Testis (tissue), 2 donors: ENCODE measurements at regions not wholly inside any gene's neighbourhood (a gene's known extent, or its start where the extent isn't known, plus 50 kb on each side); places are given as distances from the start of the nearest gene placed in this dataset.

Experiments used
- DNase-seq: peaks from one replicate; pipeline ENCODE4 v3.0.0-alpha.2; 2019
- H3K27ac ChIP-seq, 2 donors: fragments of 200-600 bp; sonication (generic); one replicate each; pipeline ENCODE4 v1.5.1; 2019
- H3K27me3 ChIP-seq: fragments of 200-600 bp; sonication (generic); one replicate; pipeline ENCODE4 v1.5.1; 2019
- H3K36me3 ChIP-seq: fragments of 200-600 bp; sonication (generic); one replicate; pipeline ENCODE4 v1.5.1; 2017; ENCODE audit warnings: low read depth; ENCODE audit errors: missing control alignments
- H3K4me1 ChIP-seq: fragments of 200-600 bp; sonication (generic); one replicate; pipeline ENCODE4 v1.5.1; 2019
- H3K4me3 ChIP-seq, 2 donors: fragments of 200-600 bp; sonication (generic); one replicate each; pipeline ENCODE4 v1.5.1; 2017 to 2019
- H3K9me3 ChIP-seq: fragments of 200-600 bp; sonication (generic); one replicate; pipeline ENCODE4 v1.5.1; 2017
- POLR2A ChIP-seq: fragments of 450-650 bp; IDR thresholded peaks from one replicate; pipeline ENCODE4 v1.6.1; 2017; ENCODE audit warnings: antibody characterized with exemption, mild to moderate bottlenecking, moderate library complexity
- WGBS, 2 donors: methylation state at CpG; one replicate each; pipeline ENCODE4 v1.1.5; 2018; 5-methylcytosine and 5-hydroxymethylcytosine counted together
- intact Hi-C: fragments of 100-400 bp; cut with DNase I; formaldehyde crosslinking; loops from one replicate; pipeline ENCODE4 v1.15.1; 2023; ENCODE audit warnings: low total_unique reads
- TF ChIP-seq, protein P1 (sequence below), 3 experiments: fragments of 450-650 bp in 2 of 3; fragments of 200-600 bp in 1 of 3; sonication (generic) in 1 of 3; IDR thresholded peaks; one replicate each; pipeline ENCODE4 v1.5.1; 2016 to 2019; ENCODE audit warnings: antibody characterized with exemption in 3 of 3, mild to moderate bottlenecking in 2 of 3, moderate library complexity in 1 of 3

- H3K36me3 ChIP-seq = no peaks in the 10 kb centered on the region
- no peaks in the 10 kb centered on the region for H3K9me3 ChIP-seq
- H3K4me1 ChIP-seq = no peaks in the 10 kb centered on the region
- WGBS, 2 donors = 76 to 83% methylated on average over 2 of the region's 2 CpGs
- no peak overlapping the region for H3K4me3 ChIP-seq
- no peak overlapping the region for H3K27ac ChIP-seq
- intact Hi-C loops = no loop called here
- no peaks in the 10 kb centered on the region for H3K27me3 ChIP-seq
- no peak for DNase-seq
- TF ChIP-seq POLR2A = no peak
- TF ChIP-seq, protein P1, sequence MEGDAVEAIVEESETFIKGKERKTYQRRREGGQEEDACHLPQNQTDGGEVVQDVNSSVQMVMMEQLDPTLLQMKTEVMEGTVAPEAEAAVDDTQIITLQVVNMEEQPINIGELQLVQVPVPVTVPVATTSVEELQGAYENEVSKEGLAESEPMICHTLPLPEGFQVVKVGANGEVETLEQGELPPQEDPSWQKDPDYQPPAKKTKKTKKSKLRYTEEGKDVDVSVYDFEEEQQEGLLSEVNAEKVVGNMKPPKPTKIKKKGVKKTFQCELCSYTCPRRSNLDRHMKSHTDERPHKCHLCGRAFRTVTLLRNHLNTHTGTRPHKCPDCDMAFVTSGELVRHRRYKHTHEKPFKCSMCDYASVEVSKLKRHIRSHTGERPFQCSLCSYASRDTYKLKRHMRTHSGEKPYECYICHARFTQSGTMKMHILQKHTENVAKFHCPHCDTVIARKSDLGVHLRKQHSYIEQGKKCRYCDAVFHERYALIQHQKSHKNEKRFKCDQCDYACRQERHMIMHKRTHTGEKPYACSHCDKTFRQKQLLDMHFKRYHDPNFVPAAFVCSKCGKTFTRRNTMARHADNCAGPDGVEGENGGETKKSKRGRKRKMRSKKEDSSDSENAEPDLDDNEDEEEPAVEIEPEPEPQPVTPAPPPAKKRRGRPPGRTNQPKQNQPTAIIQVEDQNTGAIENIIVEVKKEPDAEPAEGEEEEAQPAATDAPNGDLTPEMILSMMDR (IDR thresholded peaks at IDR 0.05) = no peak
Measured at GRCh38 chr18:30929718-30930117, 112.8 kb downstream of the DSC3 start.

- intact Hi-C loops = no loop called here
- no peak for TF ChIP-seq POLR2A
- TF ChIP-seq, protein P1 (IDR thresholded peaks at IDR 0.05) = no peak
- no peaks in the 10 kb centered on the region for H3K36me3 ChIP-seq
- no peaks in the 10 kb centered on the region for H3K9me3 ChIP-seq
- H3K4me1 ChIP-seq = no peaks in the 10 kb centered on the region
- no peak for DNase-seq
- no peak overlapping the region for H3K27ac ChIP-seq
- no peaks in the 10 kb centered on the region for H3K27me3 ChIP-seq
- H3K4me3 ChIP-seq = no peak overlapping the region
- WGBS, 2 donors = 90% methylated on average over 2 of the region's 2 CpGs
Measured at GRCh38 chr18:30929065-30929464, 113.5 kb downstream of the DSC3 start.

DNA sequence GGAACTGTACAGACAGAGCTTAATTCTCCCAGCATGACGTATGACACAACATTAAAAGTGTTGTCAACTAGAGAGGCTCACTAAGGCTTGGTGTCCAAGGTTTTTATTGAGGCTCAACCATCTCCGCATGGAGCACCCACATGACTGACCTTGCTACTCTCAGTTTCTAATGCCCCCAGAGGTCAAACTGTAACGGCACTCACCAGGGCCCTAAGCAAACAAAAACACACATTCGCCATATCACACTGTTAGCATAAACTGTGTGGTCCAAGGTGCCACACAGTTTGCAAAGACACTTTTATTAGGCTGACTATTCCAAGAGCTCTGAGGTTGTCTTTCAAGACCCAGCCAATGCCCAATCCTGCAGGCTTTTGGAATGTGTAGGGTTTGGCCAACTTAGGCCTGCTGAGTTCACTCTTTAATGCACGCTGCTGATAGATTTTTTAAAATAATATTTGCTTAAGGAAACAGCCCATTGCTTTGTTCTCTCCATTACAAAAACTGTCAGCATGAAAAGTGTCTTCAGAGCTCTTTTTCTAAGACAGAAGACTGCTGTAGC is 114.9 kb downstream of the DSC3 start:
- Histone ChIP-seq H3K4me3 (no peak overlapping the region), H3K4me1 (no peaks in the 10 kb centered on the region), H3K9me3 (no peaks in the 10 kb centered on the region), H3K27ac (no peak overlapping the region), H3K36me3 (no peaks in the 10 kb centered on the region), H3K27me3 (no peaks in the 10 kb centered on the region)
- TF ChIP-seq, protein P1 (IDR thresholded peaks at IDR 0.05) = no peak
- no peak for TF ChIP-seq POLR2A
- no peak for DNase-seq
- WGBS, 2 donors = 69 to 71% methylated on average over 5 of the region's 5 CpGs
- intact Hi-C loops = no loop called here

GRCh38 chr18:30927042-30927441 is 115.5 kb downstream of the DSC3 start:
- TF ChIP-seq, protein P1 (IDR thresholded peaks at IDR 0.05) = no peak
- TF ChIP-seq POLR2A = no peak
- Histone ChIP-seq H3K36me3 (no peaks in the 10 kb centered on the region), H3K4me3 (no peak overlapping the region), H3K9me3 (no peaks in the 10 kb centered on the region), H3K27me3 (no peaks in the 10 kb centered on the region), H3K27ac (no peak overlapping the region), H3K4me1 (no peaks in the 10 kb centered on the region)
- intact Hi-C loops = no loop called here
- WGBS, 2 donors = 61 to 74% methylated on average over 1 of the region's 1 CpG
- DNase-seq = no peak

- H3K9me3 ChIP-seq = no peaks in the 10 kb centered on the region
- no peak overlapping the region for H3K27ac ChIP-seq
- 87 to 93% methylated on average over 1 of the region's 1 CpG for WGBS, 2 donors
- no peaks in the 10 kb centered on the region for H3K36me3 ChIP-seq
- TF ChIP-seq, protein P1 (IDR thresholded peaks at IDR 0.05) = no peak
- TF ChIP-seq POLR2A = no peak
- intact Hi-C loops = no loop called here
- H3K27me3 ChIP-seq = no peaks in the 10 kb centered on the region
- no peaks in the 10 kb centered on the region for H3K4me1 ChIP-seq
- DNase-seq = no peak
- H3K4me3 ChIP-seq = no peak overlapping the region
Measured at GRCh38 chr18:30925795-30926194, 116.7 kb downstream of the DSC3 start.
